ENCODE measurements at regions not wholly inside any gene's neighbourhood (a gene's known extent, or its start where the extent isn't known, plus 50 kb on each side); places are given as distances from the start of the nearest gene placed in this dataset.

DNA sequence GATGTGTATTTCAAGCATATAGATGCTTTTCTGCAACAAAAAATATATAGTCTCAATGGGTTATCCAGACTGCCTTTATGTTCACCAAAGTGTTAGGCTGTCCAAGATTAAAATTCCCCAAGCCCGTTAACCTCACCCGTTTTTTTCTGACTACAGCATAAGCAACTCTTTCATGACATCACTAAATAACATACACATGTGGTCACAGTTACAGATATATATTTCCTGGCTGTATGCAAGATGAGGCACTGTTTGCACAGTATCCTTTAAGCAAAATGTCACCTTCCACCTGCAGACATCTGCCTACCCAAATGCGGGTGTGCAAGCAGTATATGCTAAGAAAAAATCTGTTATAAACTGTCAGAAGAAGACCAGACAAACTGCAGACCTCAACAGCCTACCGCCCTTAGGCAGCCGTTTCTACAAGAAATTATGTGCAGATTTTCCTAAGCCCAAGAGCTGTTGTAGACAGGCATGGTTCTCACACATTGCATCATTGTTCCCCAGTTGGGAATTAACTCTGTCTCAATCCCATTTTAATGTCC, 183.1 kb upstream of the MXRA5 start:
- WGBS, 3 donors: 36 to 65% (median 57%) methylated on average over 5 of the region's 5 CpGs
- Histone ChIP-seq H3K4me1 (no peaks in the 10 kb centered on the region), H3K27me3 (ENCODE audit: insufficient read depth in 3 of 3, low read length in 2 of 3) (no peaks in the 10 kb centered on the region), H3K4me3 (no peak overlapping the region), H3K9me3 (no peaks in the 10 kb centered on the region), H3K27ac (no peak overlapping the region), H3K36me3 (ENCODE audit: insufficient read depth in 1 of 2, low read depth in 1 of 2) (no peaks in the 10 kb centered on the region)
- no peak for ATAC-seq
- intact Hi-C loops (cut with DNase I): loop anchor here in 1 of 2 donors (10.0 kb wide), 1 partner anchor 185 kb away; the partner anchor contains the start of gene MXRA5
- no peak for DNase-seq
- TF ChIP-seq, protein P1, sequence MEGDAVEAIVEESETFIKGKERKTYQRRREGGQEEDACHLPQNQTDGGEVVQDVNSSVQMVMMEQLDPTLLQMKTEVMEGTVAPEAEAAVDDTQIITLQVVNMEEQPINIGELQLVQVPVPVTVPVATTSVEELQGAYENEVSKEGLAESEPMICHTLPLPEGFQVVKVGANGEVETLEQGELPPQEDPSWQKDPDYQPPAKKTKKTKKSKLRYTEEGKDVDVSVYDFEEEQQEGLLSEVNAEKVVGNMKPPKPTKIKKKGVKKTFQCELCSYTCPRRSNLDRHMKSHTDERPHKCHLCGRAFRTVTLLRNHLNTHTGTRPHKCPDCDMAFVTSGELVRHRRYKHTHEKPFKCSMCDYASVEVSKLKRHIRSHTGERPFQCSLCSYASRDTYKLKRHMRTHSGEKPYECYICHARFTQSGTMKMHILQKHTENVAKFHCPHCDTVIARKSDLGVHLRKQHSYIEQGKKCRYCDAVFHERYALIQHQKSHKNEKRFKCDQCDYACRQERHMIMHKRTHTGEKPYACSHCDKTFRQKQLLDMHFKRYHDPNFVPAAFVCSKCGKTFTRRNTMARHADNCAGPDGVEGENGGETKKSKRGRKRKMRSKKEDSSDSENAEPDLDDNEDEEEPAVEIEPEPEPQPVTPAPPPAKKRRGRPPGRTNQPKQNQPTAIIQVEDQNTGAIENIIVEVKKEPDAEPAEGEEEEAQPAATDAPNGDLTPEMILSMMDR (IDR thresholded peaks at IDR 0.05): no peak

DNA sequence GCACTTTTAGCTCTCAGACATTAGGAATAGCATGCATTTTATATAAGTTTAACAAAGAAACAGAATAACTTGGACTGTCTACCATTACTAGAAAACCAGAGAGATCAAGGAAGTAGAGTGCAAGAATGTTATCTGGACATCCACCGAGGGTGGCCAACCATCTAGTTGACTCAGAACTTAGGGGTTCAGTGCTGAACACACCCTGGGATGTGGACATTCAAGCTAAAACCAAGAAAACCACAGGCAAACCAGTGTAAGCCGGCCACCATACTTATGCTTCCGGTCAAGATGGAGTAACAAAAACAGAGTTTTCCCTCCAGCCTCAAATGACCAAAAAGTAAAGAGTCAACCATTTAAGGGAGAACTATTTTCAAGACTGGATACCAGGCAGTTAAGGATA, 181.4 kb upstream of the MXRA5 start:
- TF ChIP-seq, protein P1 (IDR thresholded peaks at IDR 0.05): no peak
- intact Hi-C loops (cut with DNase I): loop anchor here in 1 of 2 donors (10.0 kb wide), 1 partner anchor 183 kb away; the partner anchor contains the start of gene MXRA5
- H3K4me1 ChIP-seq: no peaks in the 10 kb centered on the region
- ATAC-seq (no peak), DNase-seq (no peak)
- no peaks in the 10 kb centered on the region for H3K27me3 ChIP-seq (ENCODE audit: insufficient read depth in 3 of 3, low read length in 2 of 3)
- no peaks in the 10 kb centered on the region for H3K36me3 ChIP-seq (ENCODE audit: insufficient read depth in 1 of 2, low read depth in 1 of 2)
- 91 to 99% (median 93%) methylated on average over 3 of the region's 3 CpGs for WGBS, 3 donors
- H3K4me3 ChIP-seq: no peak overlapping the region
- no peak overlapping the region for H3K27ac ChIP-seq
- H3K9me3 ChIP-seq: no peaks in the 10 kb centered on the region

DNA sequence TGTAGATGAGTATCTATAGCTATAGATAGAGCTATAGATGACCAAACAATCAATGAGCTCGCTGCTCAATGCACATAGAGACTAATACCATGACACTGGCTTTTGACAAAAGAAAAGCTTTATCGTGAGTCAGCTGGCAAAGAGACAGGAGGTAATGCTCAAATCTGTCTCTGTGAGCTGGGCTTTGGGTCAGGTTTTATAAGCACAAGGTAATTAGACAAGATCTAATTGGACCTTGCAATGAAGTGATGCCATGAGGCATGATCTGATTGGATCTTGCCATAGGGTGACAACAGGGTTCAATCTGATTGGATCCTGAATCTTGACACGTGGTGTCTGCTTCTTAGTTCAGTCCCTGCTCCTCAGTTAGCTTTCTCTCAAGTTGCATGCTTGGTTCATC, 180.7 kb upstream of the MXRA5 start:
- ATAC-seq (no peak), DNase-seq (no peak)
- H3K9me3 ChIP-seq: no peaks in the 10 kb centered on the region
- 59 to 72% (median 61%) methylated on average over 3 of the region's 3 CpGs for WGBS, 3 donors
- H3K4me1 ChIP-seq: no peaks in the 10 kb centered on the region
- intact Hi-C loops (cut with DNase I): loop anchor here in 1 of 2 donors (10.0 kb wide), 1 partner anchor 182 kb away; the partner anchor contains the start of gene MXRA5
- no peak overlapping the region for H3K27ac ChIP-seq
- no peaks in the 10 kb centered on the region for H3K36me3 ChIP-seq (ENCODE audit: insufficient read depth in 1 of 2, low read depth in 1 of 2)
- H3K4me3 ChIP-seq: no peak overlapping the region
- no peaks in the 10 kb centered on the region for H3K27me3 ChIP-seq (ENCODE audit: insufficient read depth in 3 of 3, low read length in 2 of 3)
- TF ChIP-seq, protein P1 (IDR thresholded peaks at IDR 0.05): no peak

DNA sequence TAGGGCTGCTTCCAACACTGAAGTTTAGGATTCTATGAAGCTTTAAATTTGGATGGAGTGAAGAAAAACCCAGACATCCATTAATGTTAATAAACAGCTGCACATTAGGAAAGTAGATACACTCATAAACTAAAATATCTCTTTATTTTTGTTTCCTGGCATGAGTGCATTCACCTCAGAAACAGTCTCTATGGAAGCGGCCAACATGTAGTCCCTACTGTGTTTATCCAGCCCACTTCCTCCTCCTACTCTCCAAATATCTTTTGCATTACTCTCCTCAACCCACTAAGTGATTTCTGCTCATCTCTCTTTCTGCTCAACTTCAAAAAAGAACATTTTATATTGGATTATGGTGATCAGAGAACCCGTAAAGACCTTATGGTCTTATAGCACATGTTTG, 180.3 kb upstream of the MXRA5 start:
- intact Hi-C loops (cut with DNase I): loop anchor here in 1 of 2 donors (10.0 kb wide), 1 partner anchor 182 kb away; the partner anchor contains the start of gene MXRA5
- no peaks in the 10 kb centered on the region for H3K4me1 ChIP-seq
- no peak overlapping the region for H3K27ac ChIP-seq
- H3K4me3 ChIP-seq: no peak overlapping the region
- no peaks in the 10 kb centered on the region for H3K36me3 ChIP-seq (ENCODE audit: insufficient read depth in 1 of 2, low read depth in 1 of 2)
- ATAC-seq: no peak
- no peaks in the 10 kb centered on the region for H3K27me3 ChIP-seq (ENCODE audit: insufficient read depth in 3 of 3, low read length in 2 of 3)
- DNase-seq: no peak
- TF ChIP-seq, protein P1 (IDR thresholded peaks at IDR 0.05): no peak
- H3K9me3 ChIP-seq: no peaks in the 10 kb centered on the region
- WGBS, 3 donors: 49 to 65% (median 64%) methylated on average over 2 of the region's 2 CpGs

DNA sequence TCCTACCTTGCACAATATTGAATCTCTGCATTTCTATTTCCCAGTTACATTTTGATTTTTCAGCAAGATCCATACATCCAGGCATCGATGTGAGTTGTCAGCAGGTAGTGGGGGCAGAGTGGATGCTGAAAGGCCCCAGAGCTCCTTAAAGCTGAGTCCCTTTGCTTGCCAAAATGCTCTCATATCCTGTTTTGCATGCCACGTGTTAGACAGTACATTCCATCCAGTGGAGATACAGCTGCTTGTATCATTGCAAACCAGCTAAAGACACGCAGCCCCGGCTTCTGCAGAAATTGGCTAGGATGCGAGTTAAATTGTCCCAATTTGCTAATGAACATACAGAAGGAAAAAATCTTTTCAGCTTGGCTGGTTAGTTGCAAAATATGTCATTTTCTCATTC, 179.6 kb upstream of the MXRA5 start:
- intact Hi-C loops (cut with DNase I): loop anchor here in 1 of 2 donors (10.0 kb wide), 1 partner anchor 181 kb away; the partner anchor contains the start of gene MXRA5
- no peak overlapping the region for H3K27ac ChIP-seq
- no peaks in the 10 kb centered on the region for H3K36me3 ChIP-seq (ENCODE audit: insufficient read depth in 1 of 2, low read depth in 1 of 2)
- DNase-seq (no peak), ATAC-seq (no peak)
- H3K9me3 ChIP-seq: no peaks in the 10 kb centered on the region
- TF ChIP-seq, protein P1 (IDR thresholded peaks at IDR 0.05): no peak
- 13 to 23% (median 15%) methylated on average over 5 of the region's 5 CpGs for WGBS, 3 donors
- no peaks in the 10 kb centered on the region for H3K27me3 ChIP-seq (ENCODE audit: insufficient read depth in 3 of 3, low read length in 2 of 3)
- H3K4me3 ChIP-seq: no peak overlapping the region
- no peaks in the 10 kb centered on the region for H3K4me1 ChIP-seq
